Left lung (tissue), 4 donors: ENCODE measurements at regions not wholly inside any gene's neighbourhood (a gene's known extent, or its start where the extent isn't known, plus 50 kb on each side); places are given as distances from the start of the nearest gene placed in this dataset.

ENCODE experiments used
- ATAC-seq: fragments of 200-7000 bp; cut with Tn5 transposase; one replicate; pipeline ENCODE4 v1.9.1; 2020; ENCODE audit warnings: moderate library complexity
- DNase-seq, 4 donors: peaks; one replicate each; pipeline ENCODE4 v3.0.0-alpha.2; 2013 to 2020
- H3K27ac ChIP-seq, 2 donors: fragments of 200-600 bp; sonication (generic) in 1 of 2; one replicate each; pipeline versions ENCODE4 v1.5.0 to v1.8.0; 2020 to 2021
- H3K27me3 ChIP-seq, 2 donors: fragments of 200-600 bp; sonication (generic) in 1 of 2; one replicate each; pipeline versions ENCODE4 v1.5.0 to v1.8.0; 2020 to 2021
- H3K36me3 ChIP-seq, 2 donors: fragments of 200-600 bp; sonication (generic) in 1 of 2; one replicate each; pipeline versions ENCODE4 v1.5.0 to v1.8.0; 2020 to 2021
- H3K4me1 ChIP-seq, 2 donors: fragments of 200-600 bp; one replicate each; pipeline ENCODE4 v1.8.0; 2021
- H3K4me3 ChIP-seq, 2 donors: fragments of 200-600 bp; sonication (generic) in 1 of 2; one replicate each; pipeline versions ENCODE4 v1.5.0 to v1.8.0; 2020 to 2021; ENCODE audit warnings: mild to moderate bottlenecking in 1 of 2
- H3K9me3 ChIP-seq, 2 donors: fragments of 200-600 bp; sonication (generic) in 1 of 2; one replicate each; pipeline versions ENCODE4 v1.5.0 to v1.8.0; 2020 to 2021
- CTCF ChIP-seq, 2 donors: fragments of 200-600 bp; sonication (generic) in 1 of 2; IDR thresholded peaks; one replicate each; pipeline versions ENCODE4 v1.5.0 to v1.8.0; 2021; ENCODE audit warnings: antibody characterized with exemption in 2 of 2
- intact Hi-C, 2 donors: fragments of 100-400 bp; cut with DNase I; formaldehyde crosslinking; loops; one replicate each; pipeline versions ENCODE4 v1.11.2 to v1.14.2; 2022
- donor health status: DM: no; HTN: yes; CAD: no.
- donor health status: DM: no; HTN: no; CAD: no.

DNA sequence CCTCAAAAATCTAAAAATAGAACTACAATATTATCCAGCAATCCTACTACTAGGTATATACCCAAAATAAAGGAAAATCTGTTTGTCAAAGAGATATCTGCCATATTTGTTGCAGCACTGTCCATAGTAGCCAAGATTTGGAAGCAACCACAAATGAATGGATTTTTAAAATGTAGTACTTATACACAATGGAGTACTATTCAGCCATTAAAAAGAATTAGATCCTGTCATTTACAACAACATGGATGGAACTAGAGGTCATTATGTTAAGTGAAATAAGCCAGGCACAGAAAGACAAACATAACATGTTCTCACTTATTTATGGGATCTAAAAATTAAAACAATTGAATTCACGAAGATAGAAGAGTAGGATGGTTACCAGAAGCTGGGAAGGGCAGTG lies 135.7 kb upstream of the CCDC28A start:
- Histone ChIP-seq H3K9me3 (no peaks in the 10 kb centered on the region), H3K4me1 (no peaks in the 10 kb centered on the region), H3K27me3 (no peaks in the 10 kb centered on the region), H3K27ac (no peak overlapping the region), H3K36me3 (no peaks in the 10 kb centered on the region), H3K4me3 (no peak overlapping the region)
- no peak for TF ChIP-seq CTCF (IDR thresholded peaks at IDR 0.05)
- ATAC-seq (no peak), DNase-seq (no peak)
- intact Hi-C loops: no loop called here

GRCh38 chr6:138638604-138639003 lies 135.0 kb upstream of the CCDC28A start:
- Histone ChIP-seq H3K9me3 (no peaks in the 10 kb centered on the region), H3K27ac (no peak overlapping the region), H3K27me3 (no peaks in the 10 kb centered on the region), H3K4me1 (no peaks in the 10 kb centered on the region), H3K36me3 (no peaks in the 10 kb centered on the region), H3K4me3 (no peak overlapping the region)
- intact Hi-C loops: no loop called here
- ATAC-seq (no peak), DNase-seq (no peak)
- TF ChIP-seq CTCF (IDR thresholded peaks at IDR 0.05): no peak

- Histone ChIP-seq H3K4me1 (no peaks in the 10 kb centered on the region), H3K4me3 (no peak overlapping the region), H3K27me3 (no peaks in the 10 kb centered on the region), H3K36me3 (no peaks in the 10 kb centered on the region), H3K9me3 (no peaks in the 10 kb centered on the region), H3K27ac (no peak overlapping the region)
- intact Hi-C loops: no loop called here
- ATAC-seq: no peak
- no peak for TF ChIP-seq CTCF (IDR thresholded peaks at IDR 0.05)
- DNase-seq: no peak
These were observed 133.5 kb upstream of the CCDC28A start for GRCh38 chr6:138640028-138640427.

GRCh38 chr6:138643210-138643609 lies 130.4 kb upstream of the CCDC28A start:
- H3K27me3 ChIP-seq: no peaks in the 10 kb centered on the region
- H3K27ac ChIP-seq: no peak overlapping the region
- H3K36me3 ChIP-seq: no peaks in the 10 kb centered on the region
- ATAC-seq (no peak), DNase-seq (no peak)
- intact Hi-C loops: no loop called here
- no peaks in the 10 kb centered on the region for H3K4me1 ChIP-seq
- TF ChIP-seq CTCF (IDR thresholded peaks at IDR 0.05): no peak
- H3K9me3 ChIP-seq: no peaks in the 10 kb centered on the region
- H3K4me3 ChIP-seq: no peak overlapping the region

DNA sequence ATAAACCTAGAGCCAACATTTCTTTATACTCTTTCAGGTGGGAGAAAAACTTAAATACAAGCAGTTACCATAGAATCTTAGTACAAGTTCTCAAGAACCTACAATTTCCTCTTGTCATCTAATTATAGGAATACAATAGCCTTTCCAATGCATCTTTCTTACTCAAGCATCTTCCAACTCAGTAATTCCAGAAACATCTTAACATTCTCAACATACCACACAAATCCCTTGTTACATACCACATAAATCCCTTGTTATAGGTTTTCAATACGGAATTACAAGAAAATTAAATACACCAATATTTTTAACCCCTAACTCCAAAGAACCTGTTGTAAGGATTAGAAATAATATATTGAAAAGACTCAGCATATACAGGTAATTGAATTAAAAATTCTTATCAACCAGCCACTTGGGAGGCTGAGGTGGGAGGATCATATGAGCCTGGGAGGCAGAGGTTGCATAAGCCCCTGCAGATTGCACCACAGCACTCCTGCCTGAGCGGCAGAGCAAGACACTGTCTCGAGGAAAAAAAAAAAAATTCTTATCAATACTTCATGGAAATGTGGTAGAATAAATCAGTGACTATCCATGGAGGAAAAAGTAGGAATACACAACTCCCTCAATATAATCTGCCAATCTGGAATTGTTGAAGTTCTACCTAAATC lies 127.5 kb upstream of the CCDC28A start:
- Histone ChIP-seq H3K27me3 (no peaks in the 10 kb centered on the region), H3K4me3 (no peak overlapping the region), H3K9me3 (no peaks in the 10 kb centered on the region), H3K27ac (no peak overlapping the region), H3K36me3 (no peaks in the 10 kb centered on the region), H3K4me1 (no peaks in the 10 kb centered on the region)
- DNase-seq (no peak), ATAC-seq (no peak)
- intact Hi-C loops: no loop called here
- TF ChIP-seq CTCF (IDR thresholded peaks at IDR 0.05): no peak
